Neural progenitor cell (in vitro differentiated cells): ENCODE measurements at regions not wholly inside any gene's neighbourhood (a gene's known extent, or its start where the extent isn't known, plus 50 kb on each side); places are given as distances from the start of the nearest gene placed in this dataset.

ENCODE experiments used
- CTCF ChIP-seq: fragments of 200-600 bp; sonication (generic); IDR thresholded peaks from 2 replicates; pipeline ENCODE4 v1.5.1; 2017; ENCODE audit warnings: antibody characterized with exemption, mild to moderate bottlenecking
- EZH2 ChIP-seq: fragments of 200-600 bp; sonication (generic); IDR thresholded peaks from 2 replicates; pipeline ENCODE4 v1.6.1; 2017; ENCODE audit warnings: antibody characterized with exemption, mild to moderate bottlenecking, moderate library complexity
- EZH2phosphoT487 ChIP-seq: fragments of 200-600 bp; sonication (generic); IDR thresholded peaks from 2 replicates; pipeline ENCODE4 v1.6.1; 2017; ENCODE audit warnings: antibody characterized with exemption

DNA sequence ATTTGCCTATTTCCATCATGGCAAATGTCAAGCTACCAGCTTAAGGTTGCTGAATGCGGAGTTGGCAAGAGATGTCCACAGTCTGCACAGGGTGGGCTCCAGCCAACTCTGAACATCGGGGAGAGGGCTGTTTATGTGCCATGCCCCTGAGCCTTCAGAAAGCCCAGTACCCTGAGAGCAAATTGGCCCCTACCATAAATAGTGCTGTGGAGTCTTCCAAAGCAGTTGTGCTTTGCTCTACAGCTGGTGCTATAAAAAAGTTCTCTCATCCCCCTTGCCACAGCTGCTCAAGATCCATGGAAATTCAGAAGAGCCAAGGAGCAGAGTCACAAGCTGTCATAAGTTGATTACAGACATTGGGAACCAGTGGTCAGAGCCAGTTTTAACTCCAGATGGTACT is 85.6 kb upstream of the CLDN14 start:
- TF ChIP-seq EZH2phosphoT487 (no peak), CTCF (no peak), EZH2 (no peak)
